ENCODE measurements at regions not wholly inside any gene's neighbourhood (a gene's known extent, or its start where the extent isn't known, plus 50 kb on each side); places are given as distances from the start of the nearest gene placed in this dataset.
"Not testable (repeated sequence)": the region's sequence is repeated elsewhere in the genome, so short reads cannot be mapped to it uniquely, and the experiment has no call there.

- no peaks in the 10 kb centered on the region for H3K36me3 Mint-ChIP-seq (ENCODE audit: low read depth)
- H3K4me1 Mint-ChIP-seq (ENCODE audit: low read depth): no peaks in the 10 kb centered on the region
- no peak overlapping the region for H3K27ac Mint-ChIP-seq
- no peak for DNase-seq (ENCODE audit: low spot score)
- H3K9me3 Mint-ChIP-seq: no peaks in the 10 kb centered on the region
- intact Hi-C loops (cut with micrococcal nuclease): no loop called here
- H3K27me3 Mint-ChIP-seq (ENCODE audit: low read depth): peaks cover 37% of the 10 kb centered on the region
- no peak overlapping the region for H3K4me3 Mint-ChIP-seq (ENCODE audit: low read depth)
Measured at GRCh38 chr6:106735136-106735633, 105.8 kb downstream of the QRSL1 start.

- Mint-ChIP-seq H3K36me3 (ENCODE audit: low read depth) (no peaks in the 10 kb centered on the region), H3K27ac (no peak overlapping the region), H3K4me1 (ENCODE audit: low read depth) (no peaks in the 10 kb centered on the region), H3K9me3 (no peaks in the 10 kb centered on the region), H3K27me3 (ENCODE audit: low read depth) (peaks cover 38% of the 10 kb centered on the region), H3K4me3 (ENCODE audit: low read depth) (no peak overlapping the region)
- intact Hi-C loops (cut with micrococcal nuclease): no loop called here
- no peak for DNase-seq (ENCODE audit: low spot score)
Measured at GRCh38 chr6:106733386-106733785, 104.0 kb downstream of the QRSL1 start.

- H3K27me3 Mint-ChIP-seq (ENCODE audit: low read depth): peaks cover 32% of the 10 kb centered on the region
- intact Hi-C loops (cut with micrococcal nuclease): no loop called here
- no peak overlapping the region for H3K4me3 Mint-ChIP-seq (ENCODE audit: low read depth)
- no peak overlapping the region for H3K27ac Mint-ChIP-seq
- no peaks in the 10 kb centered on the region for H3K36me3 Mint-ChIP-seq (ENCODE audit: low read depth)
- DNase-seq (ENCODE audit: low spot score): no peak
- H3K4me1 Mint-ChIP-seq (ENCODE audit: low read depth): no peaks in the 10 kb centered on the region
- H3K9me3 Mint-ChIP-seq: no peaks in the 10 kb centered on the region
Measured at GRCh38 chr6:106732376-106732940, 103.1 kb downstream of the QRSL1 start.

GRCh38 chr6:106731843-106732160 is 102.4 kb downstream of the QRSL1 start:
- Mint-ChIP-seq H3K4me1 (ENCODE audit: low read depth) (no peaks in the 10 kb centered on the region), H3K27ac (no peak overlapping the region), H3K27me3 (ENCODE audit: low read depth) (peaks cover 25% of the 10 kb centered on the region), H3K9me3 (no peaks in the 10 kb centered on the region), H3K4me3 (ENCODE audit: low read depth) (no peak overlapping the region), H3K36me3 (ENCODE audit: low read depth) (no peaks in the 10 kb centered on the region)
- intact Hi-C loops (cut with micrococcal nuclease): no loop called here
- DNase-seq (ENCODE audit: low spot score): no peak

GRCh38 chr6:106731144-106731842 is 101.9 kb downstream of the QRSL1 start:
- intact Hi-C loops (cut with micrococcal nuclease): no loop called here
- no peaks in the 10 kb centered on the region for H3K4me1 Mint-ChIP-seq (ENCODE audit: low read depth)

GRCh38 chr6:106730718-106731117 is 101.3 kb downstream of the QRSL1 start:
- Mint-ChIP-seq H3K4me3 (ENCODE audit: low read depth) (no peak overlapping the region), H3K9me3 (no peaks in the 10 kb centered on the region), H3K4me1 (ENCODE audit: low read depth) (no peaks in the 10 kb centered on the region), H3K36me3 (ENCODE audit: low read depth) (no peaks in the 10 kb centered on the region), H3K27me3 (ENCODE audit: low read depth) (peaks cover 22% of the 10 kb centered on the region), H3K27ac (no peak overlapping the region)
- DNase-seq (ENCODE audit: low spot score): no peak
- intact Hi-C loops (cut with micrococcal nuclease): no loop called here

More at GRCh38 chr6:106731144-106731842, 101.9 kb downstream of the QRSL1 start:
- Mint-ChIP-seq H3K36me3 (ENCODE audit: low read depth) (no peaks in the 10 kb centered on the region), H3K4me3 (ENCODE audit: low read depth) (no peak overlapping the region), H3K27me3 (ENCODE audit: low read depth) (peaks cover 25% of the 10 kb centered on the region), H3K27ac (no peak overlapping the region), H3K9me3 (no peaks in the 10 kb centered on the region)
- no peak for DNase-seq (ENCODE audit: low spot score)

- DNase-seq (ENCODE audit: low spot score): no peak
- Mint-ChIP-seq H3K27me3 (ENCODE audit: low read depth) (peaks cover 21% of the 10 kb centered on the region), H3K4me1 (ENCODE audit: low read depth) (no peaks in the 10 kb centered on the region), H3K4me3 (ENCODE audit: low read depth) (no peak overlapping the region), H3K36me3 (ENCODE audit: low read depth) (no peaks in the 10 kb centered on the region), H3K9me3 (no peaks in the 10 kb centered on the region), H3K27ac (no peak overlapping the region)
- intact Hi-C loops (cut with micrococcal nuclease): no loop called here
Measured at GRCh38 chr6:106730264-106730663, 100.9 kb downstream of the QRSL1 start.

- Mint-ChIP-seq H3K27me3 (ENCODE audit: low read depth) (peaks cover 20% of the 10 kb centered on the region), H3K4me1 (ENCODE audit: low read depth) (no peaks in the 10 kb centered on the region), H3K4me3 (ENCODE audit: low read depth) (no peak overlapping the region), H3K27ac (no peak overlapping the region), H3K36me3 (ENCODE audit: low read depth) (no peaks in the 10 kb centered on the region), H3K9me3 (no peaks in the 10 kb centered on the region)
- no peak for DNase-seq (ENCODE audit: low spot score)
- intact Hi-C loops (cut with micrococcal nuclease): no loop called here
Measured at GRCh38 chr6:106729841-106730240, 100.5 kb downstream of the QRSL1 start.

- no peak for DNase-seq (ENCODE audit: low spot score)
- no peaks in the 10 kb centered on the region for H3K4me1 Mint-ChIP-seq (ENCODE audit: low read depth)
- intact Hi-C loops (cut with micrococcal nuclease): no loop called here
- H3K27me3 Mint-ChIP-seq (ENCODE audit: low read depth): peaks cover 23% of the 10 kb centered on the region
- H3K27ac Mint-ChIP-seq: no peak overlapping the region
- H3K36me3 Mint-ChIP-seq (ENCODE audit: low read depth): no peaks in the 10 kb centered on the region
- H3K9me3 Mint-ChIP-seq: no peaks in the 10 kb centered on the region
- H3K4me3 Mint-ChIP-seq (ENCODE audit: low read depth): no peak overlapping the region
Measured at GRCh38 chr6:106728296-106728870, 99.0 kb downstream of the QRSL1 start.

- H3K4me3 Mint-ChIP-seq (ENCODE audit: low read depth): no peak overlapping the region
- H3K27ac Mint-ChIP-seq: no peak overlapping the region
- no peaks in the 10 kb centered on the region for H3K9me3 Mint-ChIP-seq
- peaks cover 19% of the 10 kb centered on the region for H3K27me3 Mint-ChIP-seq (ENCODE audit: low read depth)
- no peaks in the 10 kb centered on the region for H3K36me3 Mint-ChIP-seq (ENCODE audit: low read depth)
- no peaks in the 10 kb centered on the region for H3K4me1 Mint-ChIP-seq (ENCODE audit: low read depth)
- DNase-seq (ENCODE audit: low spot score): no peak
- intact Hi-C loops (cut with micrococcal nuclease): no loop called here
Measured at GRCh38 chr6:106727480-106728149, 98.2 kb downstream of the QRSL1 start.

GRCh38 chr6:106724848-106725247 is 95.5 kb downstream of the QRSL1 start:
- intact Hi-C loops (cut with micrococcal nuclease): no loop called here

GRCh38 chr6:106724337-106724736 is 95.0 kb downstream of the QRSL1 start:
- Mint-ChIP-seq H3K4me3 (ENCODE audit: low read depth) (no peak overlapping the region), H3K36me3 (ENCODE audit: low read depth) (no peaks in the 10 kb centered on the region), H3K27me3 (ENCODE audit: low read depth) (peaks cover 9% of the 10 kb centered on the region), H3K4me1 (ENCODE audit: low read depth) (no peaks in the 10 kb centered on the region), H3K9me3 (no peaks in the 10 kb centered on the region), H3K27ac (no peak overlapping the region)
- DNase-seq (ENCODE audit: low spot score): no peak
- intact Hi-C loops (cut with micrococcal nuclease): no loop called here

More at GRCh38 chr6:106724848-106725247, 95.5 kb downstream of the QRSL1 start:
- Mint-ChIP-seq H3K4me3 (ENCODE audit: low read depth) (no peak overlapping the region), H3K36me3 (ENCODE audit: low read depth) (no peaks in the 10 kb centered on the region), H3K27ac (no peak overlapping the region), H3K4me1 (ENCODE audit: low read depth) (no peaks in the 10 kb centered on the region), H3K9me3 (no peaks in the 10 kb centered on the region), H3K27me3 (ENCODE audit: low read depth) (peaks cover 9% of the 10 kb centered on the region)
- no peak for DNase-seq (ENCODE audit: low spot score)

- H3K4me3 Mint-ChIP-seq (ENCODE audit: low read depth); H3K9me3 Mint-ChIP-seq; intact Hi-C loops (cut with micrococcal nuclease); DNase-seq (ENCODE audit: low spot score); H3K4me1 Mint-ChIP-seq (ENCODE audit: low read depth); H3K27ac Mint-ChIP-seq; H3K27me3 Mint-ChIP-seq (ENCODE audit: low read depth); H3K36me3 Mint-ChIP-seq (ENCODE audit: low read depth): not testable (repeated sequence)
Measured at GRCh38 chr6:106723419-106723818, 94.0 kb downstream of the QRSL1 start.
